ENCODE measurements at regions not wholly inside any gene's neighbourhood (a gene's known extent, or its start where the extent isn't known, plus 50 kb on each side); places are given as distances from the start of the nearest gene placed in this dataset.

DNA sequence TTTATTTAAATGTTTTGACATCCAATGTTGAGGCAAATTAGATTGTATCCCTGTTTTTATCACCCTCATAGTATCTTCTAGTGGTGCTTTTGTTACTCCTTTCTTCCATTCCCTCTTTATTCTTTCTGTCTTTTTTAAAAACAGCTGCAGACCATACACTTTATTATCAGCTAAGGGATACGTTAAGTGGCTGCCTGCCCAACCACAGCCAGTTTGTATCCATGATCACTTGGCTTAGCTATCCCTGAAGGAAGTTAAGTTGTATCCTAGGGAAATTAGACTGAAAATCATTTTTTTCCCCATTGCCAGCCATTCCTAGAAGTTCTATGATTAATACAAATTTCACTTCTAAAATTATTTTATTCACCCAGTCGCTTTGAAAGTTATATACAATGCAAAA, 1032.7 kb downstream of the NR2F1-AS1 start:
- Histone ChIP-seq H3K4me3 (ENCODE audit: low read length, poor library complexity, severe bottlenecking) (no peak overlapping the region), H3F3A (ENCODE audit: low read depth) (no peaks in the 10 kb centered on the region), H3K79me2 (ENCODE audit: insufficient read depth, low read length) (no peaks in the 10 kb centered on the region), H3K4me1 (ENCODE audit: insufficient read depth, low read length, poor library complexity, severe bottlenecking) (no peaks in the 10 kb centered on the region), H3K36me3 (ENCODE audit: insufficient read depth, low read length) (no peaks in the 10 kb centered on the region), H3K9ac (ENCODE audit: low read depth, low read length, poor library complexity, severe bottlenecking) (no peak overlapping the region), H3K9me3 (ENCODE audit: insufficient read depth, low read depth, low read length) (no peaks in the 10 kb centered on the region), H2AFZ (ENCODE audit: low read length) (no peak overlapping the region), H3K9me2 (replicated peaks; ENCODE audit: low read depth, low read length) (no peaks in the 10 kb centered on the region), H4K20me1 (ENCODE audit: insufficient read depth, low read length, poor library complexity, severe bottlenecking) (no peaks in the 10 kb centered on the region), H3K27me3 (ENCODE audit: insufficient read depth, low read length, poor library complexity, severe bottlenecking) (no peaks in the 10 kb centered on the region), H3K4me2 (ENCODE audit: low read depth, low read length, poor library complexity, severe bottlenecking) (no peak overlapping the region)
- TF ChIP-seq CTCF (conservative IDR thresholded peaks at IDR 0.05; ENCODE audit: low read length) (no peak), EZH2phosphoT487 (IDR thresholded peaks at IDR 0.05; ENCODE audit: borderline replicate concordance) (no peak)

- Histone ChIP-seq H4K20me1 (ENCODE audit: insufficient read depth, low read length, poor library complexity, severe bottlenecking) (no peaks in the 10 kb centered on the region), H3K4me2 (ENCODE audit: low read depth, low read length, poor library complexity, severe bottlenecking) (no peak overlapping the region), H3K9me3 (ENCODE audit: insufficient read depth, low read depth, low read length) (no peaks in the 10 kb centered on the region), H3K27me3 (ENCODE audit: insufficient read depth, low read length, poor library complexity, severe bottlenecking) (no peaks in the 10 kb centered on the region), H3K79me2 (ENCODE audit: insufficient read depth, low read length) (no peaks in the 10 kb centered on the region), H2AFZ (ENCODE audit: low read length) (no peak overlapping the region), H3K4me1 (ENCODE audit: insufficient read depth, low read length, poor library complexity, severe bottlenecking) (no peaks in the 10 kb centered on the region), H3K36me3 (ENCODE audit: insufficient read depth, low read length) (no peaks in the 10 kb centered on the region), H3K4me3 (ENCODE audit: low read length, poor library complexity, severe bottlenecking) (no peak overlapping the region), H3K9me2 (replicated peaks; ENCODE audit: low read depth, low read length) (no peaks in the 10 kb centered on the region), H3K9ac (ENCODE audit: low read depth, low read length, poor library complexity, severe bottlenecking) (no peak overlapping the region), H3F3A (ENCODE audit: low read depth) (no peaks in the 10 kb centered on the region)
- TF ChIP-seq CTCF (conservative IDR thresholded peaks at IDR 0.05; ENCODE audit: low read length) (no peak), EZH2phosphoT487 (IDR thresholded peaks at IDR 0.05; ENCODE audit: borderline replicate concordance) (no peak)
Measured at GRCh38 chr5:92544596-92544995, 1036.4 kb downstream of the NR2F1-AS1 start.

DNA sequence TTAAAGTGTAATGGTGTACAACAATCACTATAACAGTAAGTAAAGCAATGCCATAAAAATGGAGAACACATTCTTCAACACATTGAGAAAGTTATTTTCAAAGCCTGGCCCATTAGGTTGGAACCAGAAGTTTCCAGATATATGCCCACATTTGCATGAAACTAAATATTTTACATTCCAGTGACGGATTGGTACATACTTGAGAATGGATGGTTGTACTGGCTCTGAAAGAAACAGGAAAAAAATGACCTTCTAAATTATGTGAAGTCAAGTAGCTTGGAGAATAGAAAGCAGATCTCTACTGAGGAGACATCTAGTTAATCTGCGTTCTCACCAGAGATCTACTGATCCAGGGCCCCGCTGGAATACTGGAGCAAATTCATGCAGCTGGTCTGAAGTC, 1037.0 kb downstream of the NR2F1-AS1 start:
- Histone ChIP-seq H3K9ac (ENCODE audit: low read depth, low read length, poor library complexity, severe bottlenecking) (no peak overlapping the region), H3K9me3 (ENCODE audit: insufficient read depth, low read depth, low read length) (no peaks in the 10 kb centered on the region), H3K4me2 (ENCODE audit: low read depth, low read length, poor library complexity, severe bottlenecking) (no peak overlapping the region), H3K9me2 (replicated peaks; ENCODE audit: low read depth, low read length) (no peaks in the 10 kb centered on the region), H4K20me1 (ENCODE audit: insufficient read depth, low read length, poor library complexity, severe bottlenecking) (no peaks in the 10 kb centered on the region), H3F3A (ENCODE audit: low read depth) (no peaks in the 10 kb centered on the region), H3K4me1 (ENCODE audit: insufficient read depth, low read length, poor library complexity, severe bottlenecking) (no peaks in the 10 kb centered on the region), H3K4me3 (ENCODE audit: low read length, poor library complexity, severe bottlenecking) (no peak overlapping the region), H3K27me3 (ENCODE audit: insufficient read depth, low read length, poor library complexity, severe bottlenecking) (no peaks in the 10 kb centered on the region), H3K79me2 (ENCODE audit: insufficient read depth, low read length) (no peaks in the 10 kb centered on the region), H2AFZ (ENCODE audit: low read length) (no peak overlapping the region), H3K36me3 (ENCODE audit: insufficient read depth, low read length) (no peaks in the 10 kb centered on the region)
- no peak for TF ChIP-seq CTCF (conservative IDR thresholded peaks at IDR 0.05; ENCODE audit: low read length)
- no peak for TF ChIP-seq EZH2phosphoT487 (IDR thresholded peaks at IDR 0.05; ENCODE audit: borderline replicate concordance)

Data from Loucy (cell line).